NCI-H2171 treated with DMSO at 0.1 percent for 48 hours (cell line): ENCODE measurements at regions not wholly inside any gene's neighbourhood (a gene's known extent, or its start where the extent isn't known, plus 50 kb on each side); places are given as distances from the start of the nearest gene placed in this dataset.
"Not testable (repeated sequence)": the region's sequence is repeated elsewhere in the genome, so short reads cannot be mapped to it uniquely, and the experiment has no call there.

ENCODE experiments used
- DNase-seq: peaks from one replicate; lab custom pipeline; 2025; lab: John Stamatoyannopoulos, UW

DNA sequence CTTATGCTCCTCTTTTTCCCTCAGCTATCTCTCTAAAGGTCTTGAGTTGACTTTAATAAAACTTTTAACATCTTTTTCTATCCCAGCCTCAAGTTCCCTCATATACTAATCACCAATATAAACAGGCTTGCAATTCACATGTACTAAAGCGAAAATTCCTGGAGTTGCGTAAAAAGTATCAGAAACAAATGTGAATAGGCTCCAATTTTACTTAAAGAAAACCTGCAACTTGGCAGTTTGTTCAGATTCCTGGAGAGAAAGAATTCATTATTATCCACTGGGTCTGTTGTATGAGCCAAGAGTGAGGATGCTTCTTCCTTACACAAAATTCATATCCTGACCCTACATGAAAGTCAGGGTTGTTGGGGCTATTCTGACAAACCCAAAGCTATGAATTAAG lies 384.2 kb downstream of the DTWD2 start:
- DNase-seq = no peak

DNA sequence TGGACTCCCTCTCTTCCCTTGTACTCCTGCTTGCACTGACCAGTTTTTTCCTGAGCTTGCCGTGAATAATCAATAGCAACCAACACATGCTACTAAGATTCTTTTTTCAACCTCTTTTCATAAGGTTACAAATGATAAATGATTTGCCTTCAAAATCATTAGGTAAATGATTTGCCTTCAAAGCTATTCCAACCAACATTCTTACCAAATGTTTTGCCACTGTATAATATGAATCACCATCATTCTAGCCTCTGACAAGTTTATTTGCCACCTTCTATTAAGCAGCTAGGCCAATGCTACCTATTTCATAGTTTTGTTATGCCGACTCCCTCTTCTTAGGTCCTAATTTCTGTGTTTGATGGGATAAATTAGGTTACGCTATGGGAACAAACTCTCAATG lies 385.1 kb downstream of the DTWD2 start:
- DNase-seq = no peak

DNA sequence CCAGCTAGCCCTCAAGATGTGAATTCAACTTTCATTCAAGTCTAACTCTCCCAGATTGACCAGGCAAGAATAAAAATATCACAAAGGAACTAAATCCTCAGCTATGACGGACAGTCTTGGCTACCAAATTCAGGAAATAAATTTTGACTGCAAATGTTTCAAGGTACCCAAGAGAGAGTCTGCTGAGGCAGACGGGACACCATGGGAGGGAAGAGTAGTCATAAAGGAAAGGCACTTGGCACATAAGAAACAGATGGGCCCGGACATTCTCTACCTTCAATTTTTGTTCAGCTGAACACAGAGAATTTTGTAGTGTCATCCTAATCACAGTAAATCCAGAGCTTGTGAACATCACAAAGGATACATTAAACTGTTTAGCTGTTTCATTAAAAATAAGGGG lies 390.0 kb downstream of the DTWD2 start:
- DNase-seq = peak; percentile 9

DNA sequence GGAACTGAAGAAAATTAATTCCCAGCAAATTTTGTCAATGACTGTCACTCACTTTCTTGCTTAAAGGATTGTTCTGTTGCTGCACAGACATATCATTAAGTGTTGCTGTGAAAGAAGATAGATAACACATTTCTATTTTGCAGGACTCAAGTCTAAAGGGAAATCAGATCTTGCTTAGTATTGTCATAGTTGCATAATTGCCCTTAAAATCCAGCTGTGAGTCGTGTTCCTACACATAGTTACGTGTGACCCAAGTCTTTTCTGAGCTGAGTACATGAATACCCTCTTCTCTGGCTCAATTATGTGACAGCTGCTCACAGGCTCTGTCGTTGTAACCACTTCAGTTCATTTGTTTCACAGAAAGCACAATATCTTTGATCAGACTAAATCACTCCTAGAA lies 390.8 kb downstream of the DTWD2 start:
- DNase-seq = peak; percentile 49

DNA sequence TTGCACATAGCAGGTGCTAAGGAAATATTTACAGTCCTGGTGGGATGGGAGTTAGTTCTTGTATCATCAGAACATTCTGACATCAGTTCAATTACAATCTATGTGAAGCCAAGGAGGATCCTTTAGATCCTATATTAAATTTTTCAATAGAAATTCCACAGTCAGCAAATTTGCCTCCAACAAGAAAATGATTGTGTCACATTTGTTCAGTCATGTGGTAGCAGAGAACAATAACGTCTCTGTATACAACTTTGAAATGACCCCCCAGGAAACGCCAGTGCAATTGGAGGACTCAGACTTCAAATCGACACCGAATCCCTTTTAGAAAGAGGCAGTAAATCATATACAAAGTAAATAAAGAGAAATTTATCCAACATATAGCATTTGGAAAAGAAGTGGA lies 392.1 kb downstream of the DTWD2 start:
- no peak for DNase-seq

DNA sequence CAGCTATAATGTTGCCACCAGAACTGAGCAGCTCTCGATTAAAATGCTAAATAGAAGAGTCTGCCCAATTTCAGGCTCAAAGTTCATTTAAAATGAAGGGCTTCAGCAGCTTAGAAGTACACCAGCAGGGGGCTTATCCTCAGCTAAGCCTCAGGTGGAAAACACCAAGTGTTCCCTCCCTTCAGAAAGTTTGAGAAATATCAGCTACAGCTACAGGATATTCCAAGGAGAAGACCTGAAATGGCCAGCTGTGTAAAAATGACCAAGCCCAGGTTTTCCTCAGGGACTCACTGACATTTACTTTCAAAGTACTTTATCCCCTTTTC lies 395.4 kb downstream of the DTWD2 start:
- peak; percentile 22 for DNase-seq

DNA sequence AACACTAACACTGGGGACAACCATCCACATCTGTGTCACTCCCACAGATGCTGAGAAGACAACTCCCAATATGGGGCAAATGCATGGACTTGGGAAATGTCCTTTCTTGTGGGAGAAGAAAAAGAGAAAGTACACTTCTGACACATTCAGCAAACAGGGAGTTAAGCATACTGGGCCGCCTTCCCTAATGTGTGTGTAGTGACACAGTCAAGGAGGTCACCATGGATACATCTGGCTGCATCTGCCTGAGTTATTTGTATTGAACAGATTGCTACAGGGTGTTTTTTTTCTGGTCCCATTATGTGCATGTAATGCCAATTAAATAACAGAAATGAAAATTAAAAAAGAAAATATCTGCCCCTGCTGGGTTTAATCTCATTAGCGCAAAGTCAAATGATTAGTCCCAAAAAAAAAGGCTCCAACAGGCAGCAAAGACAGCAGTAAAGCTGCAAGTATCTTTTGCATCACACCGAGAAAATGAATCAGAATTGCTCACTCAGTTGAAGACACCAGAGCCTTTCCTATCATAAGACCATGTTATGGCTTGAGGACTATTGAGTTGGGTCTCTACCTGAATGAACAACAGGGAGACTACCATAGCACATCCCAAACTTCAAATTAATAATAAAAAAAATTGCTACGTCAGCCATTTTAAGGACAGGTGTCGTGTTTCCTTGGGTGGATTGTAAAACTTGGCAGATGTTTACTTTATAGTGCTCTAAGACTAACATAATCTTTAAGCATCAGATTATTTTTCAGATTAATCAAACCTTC lies 395.9 kb downstream of the DTWD2 start:
- DNase-seq = peak; percentile 44

DNA sequence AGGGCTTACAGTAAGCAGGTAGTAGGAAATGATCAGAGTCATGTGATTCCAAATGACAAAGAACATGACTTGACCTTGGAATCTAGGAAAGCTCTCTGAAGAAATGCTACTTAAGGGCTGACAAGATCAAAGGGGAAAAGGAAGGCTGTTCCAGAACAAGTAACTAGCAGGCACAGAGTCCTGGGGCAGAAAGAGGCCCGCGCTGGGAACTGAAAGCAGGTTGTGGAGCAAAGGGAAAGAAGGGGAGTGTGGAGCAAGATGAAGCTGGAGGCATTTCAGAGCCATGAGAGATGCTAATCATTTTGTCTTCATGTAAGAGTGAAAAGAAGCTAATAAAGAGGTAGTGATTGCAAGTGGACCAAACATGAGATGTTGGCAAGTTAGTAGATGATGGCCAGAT lies 397.5 kb downstream of the DTWD2 start:
- DNase-seq = no peak

DNA sequence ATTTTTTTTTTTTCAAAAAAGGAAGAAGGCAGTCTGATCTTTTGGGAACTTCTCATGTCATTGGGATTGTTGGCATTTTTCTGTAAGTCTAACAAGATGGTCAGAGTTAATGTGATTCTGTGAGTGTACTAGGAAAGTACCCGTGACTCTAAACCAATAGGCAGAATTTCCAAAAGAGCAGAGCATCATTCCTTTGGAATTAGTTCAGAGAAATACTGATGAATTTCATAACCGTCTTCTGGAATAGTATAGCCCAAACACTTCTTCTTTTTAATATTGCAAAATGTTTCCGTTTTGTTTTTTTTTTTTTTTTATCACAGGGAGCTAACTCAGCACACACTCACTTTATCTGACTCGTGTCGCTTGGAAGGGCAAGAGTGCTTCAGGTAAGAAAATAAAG lies 407.4 kb downstream of the DTWD2 start:
- no peak for DNase-seq

DNA sequence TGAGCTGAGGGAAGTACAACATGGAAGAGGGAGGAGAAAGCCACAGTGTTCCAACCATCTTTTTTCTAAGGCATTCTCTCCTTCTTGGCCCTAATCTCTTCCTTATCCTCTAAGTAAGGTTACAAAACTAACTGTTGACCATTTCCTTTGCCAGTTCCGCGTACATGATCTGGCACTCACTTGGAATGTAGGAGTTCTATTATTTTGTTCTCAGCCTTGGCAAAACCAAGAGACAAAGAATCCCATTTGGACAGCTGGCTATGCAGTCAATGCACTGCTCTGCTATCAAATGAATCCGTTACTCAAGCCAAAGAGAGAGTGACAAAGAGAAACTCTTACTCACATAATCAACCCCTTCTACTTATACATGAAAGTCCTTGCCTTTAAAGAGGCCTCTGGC lies 410.3 kb downstream of the DTWD2 start:
- DNase-seq = no peak

DNA sequence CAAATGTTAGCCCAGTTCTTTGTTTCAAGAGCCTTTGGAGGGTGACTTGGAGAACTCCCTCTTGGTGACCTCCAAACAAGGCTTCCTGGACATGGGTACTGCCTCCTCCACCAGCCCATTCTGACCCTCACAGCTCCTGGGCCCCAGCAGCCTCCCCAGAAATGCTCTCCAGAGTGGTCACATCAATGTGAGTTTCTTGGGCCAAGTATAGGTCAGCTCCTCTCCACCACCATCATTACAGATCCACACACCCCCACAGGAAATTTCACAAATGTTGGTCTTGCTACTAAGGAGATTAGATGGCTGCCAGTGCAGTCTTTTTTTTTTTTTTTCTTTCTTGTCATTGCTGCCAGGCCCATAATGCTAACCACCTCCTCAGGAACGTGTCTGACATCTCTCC lies 410.7 kb downstream of the DTWD2 start:
- no peak for DNase-seq

DNA sequence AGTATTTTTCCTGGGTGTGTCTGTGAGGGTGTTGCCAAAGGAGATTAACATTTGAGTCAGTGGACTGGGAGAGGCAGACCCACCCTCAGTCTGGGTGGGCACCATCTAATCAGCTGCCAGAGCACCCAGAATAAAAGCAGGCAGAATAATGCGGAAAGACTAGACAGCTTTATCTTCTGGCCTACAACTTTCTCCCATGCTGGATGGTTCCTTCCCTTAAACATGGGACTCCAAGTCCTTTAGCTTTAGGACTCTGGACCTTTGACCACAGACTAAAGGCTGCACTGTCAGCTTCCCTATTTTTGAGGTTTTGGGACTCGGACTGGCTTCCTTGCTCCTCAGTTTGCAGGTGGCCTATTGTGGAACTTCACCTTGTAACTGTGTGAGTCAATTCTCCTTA lies 418.1 kb downstream of the DTWD2 start:
- DNase-seq = not testable (repeated sequence)

DNA sequence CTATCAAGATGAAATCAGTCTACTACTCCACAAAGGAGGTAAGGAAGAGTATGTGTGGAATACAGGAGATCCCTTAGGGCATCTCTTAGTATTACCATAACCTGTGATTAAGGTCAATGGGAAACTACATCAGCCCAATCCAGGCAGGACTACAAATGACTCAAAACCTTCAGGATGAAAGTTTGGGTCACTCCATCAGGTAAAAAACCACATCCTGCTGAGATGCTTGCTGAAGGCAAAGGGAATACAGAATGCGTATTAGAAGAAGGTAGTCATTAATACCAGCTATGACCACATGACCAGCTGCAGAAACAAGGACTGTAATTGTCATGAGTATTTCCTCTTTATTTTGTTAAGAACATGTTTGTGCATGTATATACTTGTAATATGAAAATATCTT lies 418.8 kb downstream of the DTWD2 start:
- not testable (repeated sequence) for DNase-seq

DNA sequence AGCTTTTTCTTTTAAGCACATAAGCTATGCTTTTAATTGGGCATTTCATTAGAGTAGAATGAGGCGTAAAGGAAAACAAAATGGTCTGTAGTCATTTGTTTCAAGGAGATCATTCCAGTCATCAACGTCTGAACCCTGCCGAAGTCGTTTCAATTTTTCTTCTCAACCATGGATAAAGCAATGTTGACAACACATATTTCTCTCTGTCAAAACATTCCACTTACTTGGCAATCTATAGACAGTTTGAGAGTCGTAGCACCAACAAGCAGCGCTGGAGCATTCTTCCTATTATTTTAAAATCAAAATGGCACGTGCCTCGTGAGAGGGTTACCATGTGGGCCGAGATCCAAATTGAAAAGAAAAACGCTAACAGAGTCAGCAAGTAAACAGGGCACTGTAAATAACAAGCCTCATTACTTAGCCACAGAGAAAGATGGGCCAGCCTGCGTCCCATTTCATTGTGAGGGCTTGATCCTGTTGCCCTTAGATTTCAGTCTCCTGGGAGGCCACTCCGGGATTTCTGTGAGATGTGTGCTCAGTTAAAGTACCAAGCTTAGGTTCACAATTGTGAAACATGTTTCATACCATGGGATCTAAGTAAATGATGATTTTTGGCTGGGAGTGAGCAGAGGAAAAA lies 422.9 kb downstream of the DTWD2 start:
- no peak for DNase-seq

DNA sequence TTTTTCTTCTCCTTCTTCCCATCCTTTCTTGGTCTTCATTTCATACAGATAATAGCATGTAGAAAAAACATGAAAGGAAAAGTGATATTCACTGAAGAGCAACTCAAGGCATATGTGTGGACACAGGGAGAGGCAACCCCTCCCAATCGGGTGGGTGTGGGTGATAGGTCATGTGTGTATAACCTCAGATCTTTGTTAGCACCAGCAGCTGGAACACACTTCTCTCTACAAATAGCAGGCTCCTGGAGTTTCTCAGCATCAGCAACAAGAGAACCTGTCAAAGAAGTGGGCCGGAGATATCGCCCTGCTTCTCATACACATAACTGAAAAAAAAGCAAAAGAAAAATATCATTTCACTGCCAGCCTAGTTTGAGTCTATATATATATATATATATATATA lies 426.4 kb downstream of the DTWD2 start:
- no peak for DNase-seq

DNA sequence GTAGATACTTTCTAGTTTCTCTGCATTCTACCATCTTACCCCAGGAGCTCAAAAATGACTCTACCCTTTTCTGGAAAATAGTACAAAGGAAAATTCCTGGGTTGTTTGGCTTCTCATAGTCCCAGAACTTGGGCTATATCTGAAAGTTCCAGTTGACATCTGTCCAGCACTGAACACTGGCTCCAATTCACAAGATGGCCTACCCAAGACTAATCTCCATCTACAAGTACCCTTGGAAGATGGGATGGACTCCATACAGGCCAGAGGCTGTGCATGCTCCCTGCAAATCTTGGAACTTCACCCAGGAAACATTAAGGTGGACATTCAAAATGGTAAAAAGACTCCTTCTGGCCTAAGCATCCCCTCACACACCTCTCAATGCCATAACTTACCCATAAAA lies 427.1 kb downstream of the DTWD2 start:
- DNase-seq = no peak

DNA sequence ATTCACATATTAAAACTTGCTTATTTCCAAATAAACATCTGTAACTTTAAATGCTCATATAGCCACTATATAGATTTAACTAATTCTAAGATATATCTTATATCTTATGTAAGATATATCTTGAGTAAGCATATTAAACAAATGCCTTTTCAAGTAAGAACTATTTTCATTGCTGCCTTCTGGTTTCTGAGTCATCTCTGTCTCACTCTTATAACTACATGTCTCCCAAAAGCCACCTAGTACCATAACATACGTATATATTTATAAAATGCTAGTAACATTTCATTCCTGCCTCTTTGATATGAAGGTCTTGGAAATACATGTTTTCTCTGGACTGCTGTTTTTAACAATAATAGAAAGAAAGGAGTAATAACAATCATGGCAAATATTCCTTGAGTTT lies 429.5 kb downstream of the DTWD2 start:
- DNase-seq = no peak

DNA sequence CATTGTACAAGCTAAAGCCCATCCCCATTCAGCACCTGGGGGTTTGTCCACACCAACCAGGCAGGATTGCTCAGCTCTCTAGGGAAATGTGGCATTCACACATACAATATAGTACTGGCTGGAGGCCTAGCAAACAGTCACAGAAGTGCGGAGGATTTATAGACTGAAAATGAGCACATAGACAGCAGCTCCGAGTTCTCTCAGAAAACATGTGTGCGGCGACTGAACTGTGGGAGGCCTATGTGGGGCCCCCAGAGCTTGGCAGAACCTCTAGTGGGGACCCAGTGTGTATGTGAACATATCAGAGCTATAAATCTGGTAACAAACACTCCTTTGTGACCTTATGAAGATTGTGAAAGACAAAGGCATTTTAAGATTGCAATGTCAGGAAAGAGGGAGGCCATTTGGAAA lies 431.1 kb downstream of the DTWD2 start:
- no peak for DNase-seq

DNA sequence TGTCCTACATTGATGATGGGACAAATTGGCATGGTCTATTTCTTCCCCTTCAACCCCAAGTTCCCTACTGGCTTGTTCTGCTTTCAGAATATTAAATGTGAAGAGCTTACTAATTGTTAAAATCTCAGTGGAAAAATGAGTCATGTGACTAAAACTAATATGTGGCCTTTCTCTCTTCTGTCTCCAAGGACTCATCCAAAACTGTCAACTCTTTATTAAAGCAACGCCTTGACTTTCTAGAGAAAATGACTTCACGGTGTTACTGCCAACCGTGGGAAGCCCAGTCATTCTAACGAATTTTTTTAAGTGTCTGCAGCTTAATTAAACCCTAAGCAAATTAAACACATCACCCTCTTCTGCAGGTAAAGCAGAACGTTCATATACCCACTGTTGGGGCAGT lies 431.6 kb downstream of the DTWD2 start:
- no peak for DNase-seq

DNA sequence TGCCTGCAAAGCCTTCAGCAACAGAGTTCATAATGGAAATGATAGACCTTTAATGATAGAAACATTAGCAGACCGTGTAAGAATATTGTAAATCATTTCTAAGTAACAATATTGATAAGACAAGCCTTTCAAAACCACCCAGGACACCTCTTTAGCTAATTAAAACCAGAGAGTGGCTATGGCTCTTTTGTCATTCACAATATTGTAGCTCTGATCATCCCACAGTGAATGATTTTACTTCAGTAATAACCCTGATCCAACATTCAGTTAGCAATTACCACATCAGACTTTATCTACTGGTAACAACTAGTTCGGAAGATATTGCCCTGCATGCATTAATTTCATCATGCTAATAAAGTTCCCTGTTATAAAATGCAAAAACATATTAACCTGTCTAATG lies 432.6 kb downstream of the DTWD2 start:
- no peak for DNase-seq

DNA sequence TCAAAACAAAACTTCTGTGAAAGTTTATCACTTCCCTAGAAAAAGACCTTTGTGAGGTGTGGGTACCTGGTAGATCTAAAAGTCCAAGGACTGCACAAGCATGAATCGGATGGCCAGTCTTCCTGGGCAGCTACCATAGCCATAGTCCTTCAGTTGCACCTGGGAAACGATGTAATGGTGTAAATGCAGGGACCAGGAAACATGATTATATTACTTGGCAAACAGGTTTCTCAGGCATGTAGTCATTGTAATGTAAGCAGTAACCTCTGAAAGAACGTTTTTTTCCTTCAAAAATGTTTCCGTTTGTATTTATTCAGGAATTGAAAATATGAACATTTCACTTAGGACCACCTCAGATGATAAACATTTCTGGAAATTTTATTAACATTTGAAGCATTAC lies 433.4 kb downstream of the DTWD2 start:
- no peak for DNase-seq

DNA sequence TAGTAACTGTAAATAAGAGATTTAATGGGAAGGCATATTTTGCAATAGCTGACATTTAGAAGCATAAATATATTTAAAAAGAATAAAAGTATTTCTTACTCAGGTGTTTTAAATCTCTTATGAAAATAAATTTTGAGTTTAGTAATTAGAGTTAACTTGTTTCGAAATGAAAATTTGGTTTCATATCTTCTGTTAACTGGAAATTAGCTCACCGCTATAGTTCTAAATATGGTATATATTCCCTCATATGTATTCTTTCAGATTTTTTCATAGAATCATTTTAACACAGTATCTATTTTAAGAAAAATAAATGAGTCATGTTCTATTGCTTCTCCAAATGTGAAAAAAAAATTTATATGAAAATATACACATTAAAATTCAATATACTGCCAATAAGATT lies 434.1 kb downstream of the DTWD2 start:
- DNase-seq = no peak

DNA sequence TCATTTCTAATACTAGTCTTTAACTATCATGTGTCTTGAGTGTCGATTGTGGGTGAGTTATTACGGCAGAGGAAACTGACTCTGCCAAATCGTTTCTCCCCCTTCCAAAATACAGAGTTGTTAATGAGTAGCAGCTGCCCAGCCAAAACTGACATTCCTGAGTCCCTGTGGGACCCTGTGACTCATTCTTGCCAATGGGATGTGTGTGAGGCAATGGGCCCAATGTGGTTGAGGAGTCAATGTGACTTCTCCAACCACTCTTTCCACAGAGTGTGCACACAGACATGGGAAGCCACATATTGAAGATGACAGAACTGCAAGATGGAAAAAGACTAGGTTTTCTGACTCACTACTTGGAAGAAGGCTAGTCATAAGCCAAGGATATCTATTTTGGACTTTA lies 434.7 kb downstream of the DTWD2 start:
- no peak for DNase-seq

DNA sequence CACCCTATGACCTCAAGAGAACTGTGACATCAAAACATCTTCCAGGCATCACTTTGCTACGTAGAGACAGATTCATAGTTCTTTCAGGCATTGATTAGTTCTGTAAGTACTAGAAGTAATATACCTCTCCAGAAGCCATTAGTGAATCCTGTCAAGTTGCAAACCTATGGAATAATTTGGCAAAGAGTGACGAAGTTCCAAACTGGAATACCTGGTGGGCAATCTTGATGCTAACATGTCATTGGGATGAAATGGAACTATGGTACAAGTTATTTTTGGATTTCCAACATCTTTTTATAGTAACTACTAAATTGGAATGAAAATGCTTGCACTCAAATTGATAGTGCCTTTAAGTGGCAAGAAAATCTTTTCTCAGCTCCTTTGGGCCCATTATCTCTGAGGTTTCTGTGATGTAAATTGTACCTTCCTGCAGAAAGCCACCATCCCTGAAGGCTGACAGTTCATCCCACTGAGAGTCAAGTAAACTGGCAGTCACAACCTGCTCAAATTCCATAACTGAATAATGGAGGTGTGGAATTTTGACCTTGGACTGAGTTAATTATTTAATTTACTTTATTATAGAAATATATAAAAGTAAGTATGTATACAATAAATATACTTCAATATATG lies 435.5 kb downstream of the DTWD2 start:
- no peak for DNase-seq
